A673 (cell line): ENCODE measurements at regions not wholly inside any gene's neighbourhood (a gene's known extent, or its start where the extent isn't known, plus 50 kb on each side); places are given as distances from the start of the nearest gene placed in this dataset.

Experiments
- BruUV-seq: library from RNA; stranded (reverse); fragments of 400-500 nt; replicated peaks from 2 replicates; lab custom pipeline; 2021; lab: Mats Ljungman, UMichigan
- CTCF ChIA-PET: fragments of 300-600 bp; sonication (Branson Sonifier 250); formaldehyde crosslinking; loops from one replicate; lab custom pipeline; 2022; ENCODE audit warnings: antibody characterized with exemption; lab: Charles Lee
- POLR2A ChIA-PET: fragments of 300-600 bp; sonication (Branson Sonifier 250); formaldehyde crosslinking; loops from one replicate; lab custom pipeline; 2022; ENCODE audit warnings: antibody characterized with exemption; ENCODE audit not compliant: low non-redundant PET; lab: Charles Lee
- DNase-seq: peaks from one replicate; pipeline ENCODE4 v3.0.0-alpha.2; 2015; ENCODE audit warnings: low spot score
- H3K27ac ChIP-seq: fragments of 200-600 bp; sonication (generic); 2 replicates; pipeline ENCODE4 v1.5.1; 2016; ENCODE audit warnings: mixed run types, low read depth, mild to moderate bottlenecking, mixed read lengths, antibody characterized with exemption, low read length; ENCODE audit not compliant: poor library complexity, severe bottlenecking
- H3K27me3 ChIP-seq: fragments of 200-600 bp; sonication (generic); replicated peaks from 2 replicates; pipeline ENCODE4 v1.6.1; 2017; ENCODE audit warnings: mixed run types, low read depth, mild to moderate bottlenecking, mixed read lengths, antibody characterized with exemption, low read length; ENCODE audit not compliant: insufficient read depth, poor library complexity
- H3K36me3 ChIP-seq: fragments of 200-600 bp; sonication (generic); 2 replicates; pipeline ENCODE4 v1.6.1; 2016; ENCODE audit warnings: mixed run types, mild to moderate bottlenecking, mixed read lengths, antibody characterized with exemption, low read length; ENCODE audit not compliant: insufficient read depth, poor library complexity, severe bottlenecking
- H3K4me1 ChIP-seq: fragments of 200-600 bp; sonication (generic); 2 replicates; pipeline ENCODE4 v1.6.1; 2017; ENCODE audit warnings: mixed run types, mild to moderate bottlenecking, mixed read lengths, antibody characterized with exemption, low read length; ENCODE audit not compliant: insufficient read depth, poor library complexity, severe bottlenecking
- H3K4me3 ChIP-seq: fragments of 200-600 bp; sonication (generic); 2 replicates; pipeline ENCODE4 v1.5.1; 2016; ENCODE audit warnings: low read depth, mixed run types, mild to moderate bottlenecking, mixed read lengths, low read length; ENCODE audit not compliant: poor library complexity, severe bottlenecking
- H3K9me3 ChIP-seq: fragments of 200-600 bp; sonication (generic); 2 replicates; pipeline ENCODE4 v1.6.1; 2016; ENCODE audit warnings: mixed run types, low read depth, mild to moderate bottlenecking, mixed read lengths, antibody characterized with exemption, low read length; ENCODE audit not compliant: poor library complexity, severe bottlenecking
- CTCF ChIP-seq: fragments of 300-800, 200-600 bp; sonication (generic); conservative IDR thresholded peaks from 2 replicates; pipeline ENCODE4 v1.5.1; 2017; ENCODE audit warnings: low read depth, mild to moderate bottlenecking, antibody characterized with exemption, low read length, moderate library complexity, mixed read lengths
- EZH2 ChIP-seq: fragments of 200-600 bp; sonication (generic); IDR thresholded peaks from 2 replicates; pipeline ENCODE4 v1.6.1; 2017; ENCODE audit warnings: borderline replicate concordance, low read depth, mild to moderate bottlenecking, mixed read lengths, antibody characterized with exemption, low read length; ENCODE audit not compliant: poor library complexity, severe bottlenecking
- intact Hi-C: fragments of 100-400 bp; cut with micrococcal nuclease; formaldehyde crosslinking; loops from one replicate; pipeline ENCODE4 v1.10.0; 2022; ENCODE audit not compliant: unreplicated experiment

GRCh38 chr16:72278301-72278700, 106.3 kb upstream of the PMFBP1 start:
- no peak overlapping the region for H3K27ac ChIP-seq
- H3K27me3 ChIP-seq, result no peaks in the 10 kb centered on the region
- no peaks in the 10 kb centered on the region for H3K4me1 ChIP-seq
- H3K9me3 ChIP-seq, result no peaks in the 10 kb centered on the region
- ChIA-PET POLR2A (no interaction called here), CTCF (no interaction called here)
- no TSS peak for BruUV-seq
- no peaks in the 10 kb centered on the region for H3K36me3 ChIP-seq
- DNase-seq, result no peak
- H3K4me3 ChIP-seq, result no peak overlapping the region
- TF ChIP-seq CTCF (no peak), EZH2 (no peak)
- intact Hi-C loops, result no loop called here

- intact Hi-C loops, result no loop called here
- BruUV-seq, result no TSS peak
- DNase-seq, result no peak
- no peaks in the 10 kb centered on the region for H3K4me1 ChIP-seq
- ChIA-PET CTCF (no interaction called here), POLR2A (no interaction called here)
- no peaks in the 10 kb centered on the region for H3K9me3 ChIP-seq
- H3K36me3 ChIP-seq, result no peaks in the 10 kb centered on the region
- no peak overlapping the region for H3K27ac ChIP-seq
- no peaks in the 10 kb centered on the region for H3K27me3 ChIP-seq
- TF ChIP-seq CTCF (no peak), EZH2 (no peak)
- H3K4me3 ChIP-seq, result no peak overlapping the region
These were observed 105.8 kb upstream of the PMFBP1 start for GRCh38 chr16:72277749-72278148.

- no peak overlapping the region for H3K27ac ChIP-seq
- H3K9me3 ChIP-seq, result no peaks in the 10 kb centered on the region
- BruUV-seq, result no TSS peak
- no peaks in the 10 kb centered on the region for H3K36me3 ChIP-seq
- ChIA-PET POLR2A (no interaction called here), CTCF (no interaction called here)
- DNase-seq, result no peak
- TF ChIP-seq EZH2 (no peak), CTCF (no peak)
- no peak overlapping the region for H3K4me3 ChIP-seq
- H3K27me3 ChIP-seq, result no peaks in the 10 kb centered on the region
- no peaks in the 10 kb centered on the region for H3K4me1 ChIP-seq
- intact Hi-C loops, result no loop called here
These were observed 99.8 kb upstream of the PMFBP1 start for GRCh38 chr16:72271699-72272240.
